Fibroblast of skin of scalp (primary cell): ENCODE measurements at regions not wholly inside any gene's neighbourhood (a gene's known extent, or its start where the extent isn't known, plus 50 kb on each side); places are given as distances from the start of the nearest gene placed in this dataset.
"Not testable (repeated sequence)": the region's sequence is repeated elsewhere in the genome, so short reads cannot be mapped to it uniquely, and the experiment has no call there.

Experiments used
- DNase-seq: peaks from one replicate; pipeline ENCODE4 v3.0.0-alpha.2; 2013

- no peak for DNase-seq
These were observed 282.6 kb upstream of the PFKP start for GRCh38 chr10:2784766-2785165.

GRCh38 chr10:2782950-2783349 lies 284.4 kb upstream of the PFKP start:
- no peak for DNase-seq

GRCh38 chr10:2782265-2782664 lies 285.1 kb upstream of the PFKP start:
- DNase-seq: no peak

- no peak for DNase-seq
These were observed 289.5 kb upstream of the PFKP start for GRCh38 chr10:2777666-2778355.

GRCh38 chr10:2772816-2773631 lies 294.3 kb upstream of the PFKP start:
- no peak for DNase-seq

GRCh38 chr10:2772135-2772534 lies 295.2 kb upstream of the PFKP start:
- DNase-seq: no peak

GRCh38 chr10:2767293-2767692 lies 300.1 kb upstream of the PFKP start:
- not testable (repeated sequence) for DNase-seq

- DNase-seq: no peak
These were observed 305.4 kb upstream of the PFKP start for GRCh38 chr10:2761971-2762370.

GRCh38 chr10:2761311-2761710 lies 306.0 kb upstream of the PFKP start:
- no peak for DNase-seq

GRCh38 chr10:2760736-2761135 lies 306.6 kb upstream of the PFKP start:
- DNase-seq: no peak

GRCh38 chr10:2759233-2759632 lies 308.1 kb upstream of the PFKP start:
- DNase-seq: no peak

GRCh38 chr10:2754943-2755342 lies 312.4 kb upstream of the PFKP start:
- DNase-seq: no peak

GRCh38 chr10:2748287-2748686 lies 319.1 kb upstream of the PFKP start:
- DNase-seq: no peak

- no peak for DNase-seq
These were observed 320.7 kb upstream of the PFKP start for GRCh38 chr10:2746638-2747037.

- no peak for DNase-seq
These were observed 321.7 kb upstream of the PFKP start for GRCh38 chr10:2745666-2746065.

- DNase-seq: no peak
These were observed 322.7 kb upstream of the PFKP start for GRCh38 chr10:2744547-2745200.

- DNase-seq: no peak
These were observed 332.7 kb upstream of the PFKP start for GRCh38 chr10:2734603-2735002.

- DNase-seq: no peak
These were observed 333.9 kb upstream of the PFKP start for GRCh38 chr10:2733278-2733963.

GRCh38 chr10:2731940-2732339 lies 335.4 kb upstream of the PFKP start:
- DNase-seq: no peak

- DNase-seq: no peak
These were observed 338.2 kb upstream of the PFKP start for GRCh38 chr10:2729197-2729596.

GRCh38 chr10:2728087-2728486 lies 339.3 kb upstream of the PFKP start:
- no peak for DNase-seq

- no peak for DNase-seq
These were observed 350.8 kb upstream of the PFKP start for GRCh38 chr10:2716596-2716995.

GRCh38 chr10:2714597-2714996 lies 352.8 kb upstream of the PFKP start:
- no peak for DNase-seq
